PC-3 (cell line): ENCODE measurements at regions not wholly inside any gene's neighbourhood (a gene's known extent, or its start where the extent isn't known, plus 50 kb on each side); places are given as distances from the start of the nearest gene placed in this dataset.

Source experiments
- ATAC-seq: fragments of 200-7000 bp; cut with Tn5 transposase; 2 replicates; pipeline ENCODE4 v1.9.1; 2020; ENCODE audit warnings: mild to moderate bottlenecking, moderate library complexity
- BruUV-seq: library from RNA; stranded (reverse); fragments of 400-500 nt; replicated peaks from 2 replicates; lab custom pipeline; 2021; lab: Mats Ljungman, UMichigan
- CTCF ChIA-PET: fragments of 300-600 bp; sonication (Branson Sonifier 250); formaldehyde crosslinking; loops from one replicate; lab custom pipeline; 2022; ENCODE audit warnings: antibody characterized with exemption; lab: Charles Lee
- POLR2A ChIA-PET: fragments of 300-600 bp; sonication (Branson Sonifier 250); formaldehyde crosslinking; loops from one replicate; lab custom pipeline; 2022; ENCODE audit warnings: antibody characterized with exemption; ENCODE audit not compliant: unreplicated experiment; lab: Charles Lee
- DNase-seq: peaks from one replicate; pipeline ENCODE4 v3.0.0-alpha.2; 2015
- H2AFZ ChIP-seq: fragments of 300-600 bp; sonication (generic); 2 replicates; pipeline ENCODE4 v1.6.0; 2016; ENCODE audit warnings: antibody characterized with exemption, low read length
- H3F3A ChIP-seq: fragments of 300-600 bp; sonication (generic); one replicate; pipeline ENCODE4 v1.6.0; 2017; ENCODE audit warnings: antibody characterized with exemption, low read length, control low read depth, mild to moderate bottlenecking; ENCODE audit not compliant: unreplicated experiment
- H3K27ac ChIP-seq: fragments of 300-600 bp; sonication (generic); 2 replicates; pipeline ENCODE4 v1.5.1; 2016; ENCODE audit warnings: mild to moderate bottlenecking, low read length
- H3K27me3 ChIP-seq: fragments of 300-600 bp; sonication (generic); 2 replicates; pipeline ENCODE4 v1.6.1; 2016; ENCODE audit warnings: low read length, mixed read lengths
- H3K36me3 ChIP-seq: fragments of 300-600 bp; sonication (generic); 2 replicates; pipeline ENCODE4 v1.6.1; 2016; ENCODE audit warnings: low read depth, mixed run types, low read length, mixed read lengths
- H3K4me1 ChIP-seq: fragments of 300-600 bp; sonication (generic); 2 replicates; pipeline ENCODE4 v1.5.1; 2016; ENCODE audit warnings: low read length; ENCODE audit not compliant: insufficient read depth
- H3K4me2 ChIP-seq: fragments of 300-600 bp; sonication (generic); 2 replicates; pipeline ENCODE4 v1.6.0; 2016; ENCODE audit warnings: low read length
- H3K4me3 ChIP-seq: fragments of 300-600 bp; sonication (generic); 2 replicates; pipeline ENCODE4 v1.5.1; 2016; ENCODE audit warnings: mild to moderate bottlenecking, low read length, mixed read lengths
- H3K79me2 ChIP-seq: fragments of 300-600 bp; sonication (generic); 2 replicates; pipeline ENCODE4 v1.6.1; 2017; ENCODE audit warnings: low read length, mixed read lengths
- H3K9ac ChIP-seq: fragments of 300-600 bp; sonication (generic); 2 replicates; pipeline ENCODE4 v1.6.0; 2016; ENCODE audit warnings: mild to moderate bottlenecking, low read length
- H3K9me2 ChIP-seq: fragments of 300-600 bp; sonication (generic); replicated peaks from 2 replicates; pipeline ENCODE4 v1.6.1; 2016; ENCODE audit warnings: mixed run types, low read length, mixed read lengths
- H3K9me3 ChIP-seq: fragments of 300-600 bp; sonication (generic); 2 replicates; pipeline ENCODE4 v1.6.1; 2016; ENCODE audit warnings: low read length, mixed read lengths
- H4K20me1 ChIP-seq: fragments of 300-600 bp; sonication (generic); 2 replicates; pipeline ENCODE4 v1.6.1; 2016; ENCODE audit warnings: low read length, mixed read lengths
- CTCF ChIP-seq: fragments of 300-600 bp; sonication (generic); conservative IDR thresholded peaks from 2 replicates; pipeline ENCODE4 v1.5.1; 2017; ENCODE audit warnings: antibody characterized with exemption, low read depth, mild to moderate bottlenecking, low read length
- EZH2 ChIP-seq: fragments of 300-600 bp; sonication (generic); IDR thresholded peaks from one replicate; pipeline ENCODE4 v1.6.1; 2017; ENCODE audit warnings: antibody characterized with exemption, mild to moderate bottlenecking, low read length; ENCODE audit not compliant: unreplicated experiment
- EZH2phosphoT487 ChIP-seq: fragments of 300-600 bp; sonication (generic); IDR thresholded peaks from 2 replicates; pipeline ENCODE4 v1.6.1; 2018; ENCODE audit warnings: mild to moderate bottlenecking, antibody characterized with exemption, low read length, borderline replicate concordance
- intact Hi-C: fragments of 100-400 bp; cut with micrococcal nuclease; formaldehyde crosslinking; loops from 2 replicates; pipeline ENCODE4 v1.9.0; 2023

GRCh38 chr1:217224201-217224600 is 406.7 kb downstream of the GPATCH2 start:
- Histone ChIP-seq H3K4me3 (no peak overlapping the region), H3K9me2 (no peaks in the 10 kb centered on the region), H3K4me2 (no peak overlapping the region), H3K9ac (no peak overlapping the region), H2AFZ (no peak overlapping the region), H3F3A (no peaks in the 10 kb centered on the region), H4K20me1 (no peaks in the 10 kb centered on the region), H3K4me1 (no peaks in the 10 kb centered on the region), H3K36me3 (no peaks in the 10 kb centered on the region), H3K9me3 (no peaks in the 10 kb centered on the region), H3K27me3 (no peaks in the 10 kb centered on the region), H3K27ac (no peak overlapping the region), H3K79me2 (no peaks in the 10 kb centered on the region)
- BruUV-seq: no TSS peak
- intact Hi-C loops: no loop called here
- ChIA-PET CTCF (no interaction called here), POLR2A (no interaction called here)
- DNase-seq (no peak), ATAC-seq (no peak)
- TF ChIP-seq CTCF (no peak), EZH2phosphoT487 (no peak), EZH2 (no peak)

- Histone ChIP-seq H2AFZ (no peak overlapping the region), H3K27me3 (no peaks in the 10 kb centered on the region), H3K9me3 (no peaks in the 10 kb centered on the region), H3K4me2 (no peak overlapping the region), H3F3A (no peaks in the 10 kb centered on the region), H3K27ac (no peak overlapping the region), H3K4me3 (no peak overlapping the region), H3K9ac (no peak overlapping the region), H3K9me2 (0 out of 2 replicates have a peak, but pooled peaks cover 3% of the 10 kb centered on the region), H3K4me1 (no peaks in the 10 kb centered on the region), H3K36me3 (no peaks in the 10 kb centered on the region), H3K79me2 (no peaks in the 10 kb centered on the region), H4K20me1 (no peaks in the 10 kb centered on the region)
- ATAC-seq (no peak), DNase-seq (no peak)
- no TSS peak for BruUV-seq
- CTCF ChIA-PET: no interaction called here
- intact Hi-C loops: loop anchor here (5.0 kb wide), 1 partner anchor 252 kb away; no protein-coding TSS in a partner anchor
- POLR2A ChIA-PET: no interaction called here
- TF ChIP-seq CTCF: no peak
- TF ChIP-seq EZH2phosphoT487: no peak
- no peak for TF ChIP-seq EZH2
Observed at GRCh38 chr1:217214551-217214950, 416.3 kb downstream of the GPATCH2 start.

- TF ChIP-seq EZH2phosphoT487: no peak
- no peak for TF ChIP-seq CTCF
- no peak for TF ChIP-seq EZH2
- ATAC-seq: no peak
- POLR2A ChIA-PET: no interaction called here
Observed at GRCh38 chr1:217211486-217211885, 419.4 kb downstream of the GPATCH2 start.

More at GRCh38 chr1:217211486-217211885, 419.4 kb downstream of the GPATCH2 start:
- no peak overlapping the region for H2AFZ ChIP-seq
- no peak overlapping the region for H3K4me2 ChIP-seq
- H3K4me3 ChIP-seq: no peak overlapping the region
- no peak for DNase-seq
- no TSS peak for BruUV-seq
- H3K4me1 ChIP-seq: no peaks in the 10 kb centered on the region
- CTCF ChIA-PET: no interaction called here
- H3K9ac ChIP-seq: no peak overlapping the region
- no peaks in the 10 kb centered on the region for H3K79me2 ChIP-seq
- H3K9me2 ChIP-seq: 0 out of 2 replicates have a peak, but pooled peaks cover 3% of the 10 kb centered on the region
- H4K20me1 ChIP-seq: no peaks in the 10 kb centered on the region
- H3F3A ChIP-seq: no peaks in the 10 kb centered on the region
- H3K27ac ChIP-seq: no peak overlapping the region
- no peaks in the 10 kb centered on the region for H3K9me3 ChIP-seq
- no peaks in the 10 kb centered on the region for H3K36me3 ChIP-seq
- no peaks in the 10 kb centered on the region for H3K27me3 ChIP-seq
- intact Hi-C loops: loop anchor here (5.0 kb wide), 1 partner anchor 249 kb away; no protein-coding TSS in a partner anchor
